ENCODE measurements at regions not wholly inside any gene's neighbourhood (a gene's known extent, or its start where the extent isn't known, plus 50 kb on each side); places are given as distances from the start of the nearest gene placed in this dataset.

DNA sequence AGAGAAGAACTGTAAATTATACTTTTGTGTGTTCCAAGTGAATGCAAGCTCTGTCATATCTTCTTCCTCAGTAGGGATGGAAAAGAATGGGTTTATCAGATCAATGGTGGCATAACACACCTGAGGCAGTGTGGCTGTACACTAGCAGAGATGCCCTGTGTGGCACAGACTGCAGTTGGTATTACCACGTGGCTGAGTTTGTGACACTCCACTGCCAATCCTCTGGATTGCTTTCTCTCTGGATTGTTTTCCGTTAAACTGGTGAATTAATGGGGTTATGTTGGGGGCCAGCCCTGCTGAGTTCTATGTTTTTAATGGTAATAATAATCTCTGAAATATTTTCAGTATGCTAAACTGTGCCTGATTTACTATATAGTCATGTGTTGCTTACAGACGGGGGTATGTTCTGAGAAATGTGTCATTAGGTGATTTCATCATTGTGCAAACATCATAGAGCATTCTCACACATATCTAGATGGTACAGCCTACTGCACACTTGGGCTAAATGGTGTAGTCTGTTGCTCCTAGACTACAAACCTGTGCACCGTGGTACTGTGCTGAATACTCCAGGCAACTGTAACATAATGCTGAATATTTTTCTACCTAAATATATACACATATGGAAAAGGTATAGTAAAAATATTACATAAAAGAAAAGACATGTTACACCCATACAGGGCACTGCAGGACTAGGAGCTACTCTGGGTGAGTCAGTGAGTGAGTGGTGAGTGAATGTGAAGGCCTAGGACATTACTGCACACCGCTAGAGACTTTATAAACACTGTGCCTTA lies 84.7 kb upstream of the ST6GAL2 start:
- Histone ChIP-seq H3K4me2 (replicated peaks; ENCODE audit: extremely low read depth, low read length, poor library complexity, severe bottlenecking) (no peak overlapping the region), H3K27ac (ENCODE audit: low read depth in 1 of 2, low read length in 2 of 2) (no peak overlapping the region), H4K20me1 (ENCODE audit: insufficient read depth, low read length) (no peaks in the 10 kb centered on the region), H3K27me3 (ENCODE audit: control insufficient read depth in 2 of 2, insufficient read depth in 2 of 2, low read length in 2 of 2) (no peaks in the 10 kb centered on the region), H3K9ac (ENCODE audit: insufficient read depth, low read length, poor library complexity, severe bottlenecking) (no peak overlapping the region), H3K79me2 (ENCODE audit: insufficient read depth, low read length) (no peaks in the 10 kb centered on the region), H2AFZ (ENCODE audit: insufficient read depth, low read depth, low read length, poor library complexity, severe bottlenecking) (no peak overlapping the region), H3K9me3 (replicated peaks in 1 of 2; ENCODE audit: control insufficient read depth in 1 of 2, insufficient read depth in 1 of 2, low read length in 2 of 2) (peaks cover 0 to 5% of the 10 kb centered on the region in 2 donors), H3K4me3 (replicated peaks in 1 of 3; ENCODE audit: low read depth in 2 of 3, low read length in 3 of 3) (no peak overlapping the region), H3K36me3 (replicated peaks in 1 of 2; ENCODE audit: control insufficient read depth in 1 of 2, insufficient read depth in 2 of 2, low read length in 2 of 2) (no peaks in the 10 kb centered on the region), H3K4me1 (ENCODE audit: control insufficient read depth in 1 of 2, insufficient read depth in 2 of 2, low read length in 2 of 2) (no peaks in the 10 kb centered on the region)
- H3K4me1 Mint-ChIP-seq, result no peaks in the 10 kb centered on the region
- DNase-seq, result no peak
- no peaks in the 10 kb centered on the region for H3K36me3 Mint-ChIP-seq
- no CpG with 5 or more reads among the region's 5 CpGs for WGBS (ENCODE audit: insufficient coverage)
- TF ChIP-seq CTCF (IDR thresholded peaks at IDR 0.05), result no peak
- intact Hi-C loops (cut with micrococcal nuclease), result no loop called here
- H3K4me3 Mint-ChIP-seq, result no peak overlapping the region
- H3K27me3 Mint-ChIP-seq (ENCODE audit: low read depth in 3 of 3), result peaks cover 0 to 2% (median 0%) of the 10 kb centered on the region in 3 donors
- no peak overlapping the region for H3K27ac Mint-ChIP-seq
- H3K9me3 Mint-ChIP-seq, result peaks cover 0 to 12% (median 0%) of the 10 kb centered on the region in 7 donors

GRCh38 chr2:106972782-106973181 lies 86.8 kb upstream of the ST6GAL2 start:
- Histone ChIP-seq H3K27me3 (ENCODE audit: control insufficient read depth in 2 of 2, insufficient read depth in 2 of 2, low read length in 2 of 2) (no peaks in the 10 kb centered on the region), H3K4me3 (replicated peaks in 1 of 3; ENCODE audit: low read depth in 2 of 3, low read length in 3 of 3) (no peak overlapping the region), H3K9ac (ENCODE audit: insufficient read depth, low read length, poor library complexity, severe bottlenecking) (no peak overlapping the region), H3K4me2 (replicated peaks; ENCODE audit: extremely low read depth, low read length, poor library complexity, severe bottlenecking) (no peak overlapping the region), H3K4me1 (ENCODE audit: control insufficient read depth in 1 of 2, insufficient read depth in 2 of 2, low read length in 2 of 2) (no peaks in the 10 kb centered on the region), H3K36me3 (replicated peaks in 1 of 2; ENCODE audit: control insufficient read depth in 1 of 2, insufficient read depth in 2 of 2, low read length in 2 of 2) (no peaks in the 10 kb centered on the region), H3K27ac (ENCODE audit: low read depth in 1 of 2, low read length in 2 of 2) (no peak overlapping the region), H4K20me1 (ENCODE audit: insufficient read depth, low read length) (no peaks in the 10 kb centered on the region), H2AFZ (ENCODE audit: insufficient read depth, low read depth, low read length, poor library complexity, severe bottlenecking) (no peak overlapping the region), H3K9me3 (replicated peaks in 1 of 2; ENCODE audit: control insufficient read depth in 1 of 2, insufficient read depth in 1 of 2, low read length in 2 of 2) (peaks cover 0 to 8% of the 10 kb centered on the region in 2 donors), H3K79me2 (ENCODE audit: insufficient read depth, low read length) (no peaks in the 10 kb centered on the region)
- Mint-ChIP-seq H3K27ac (no peak overlapping the region), H3K9me3 (peaks cover 0 to 10% (median 0%) of the 10 kb centered on the region in 7 donors), H3K4me3 (no peak overlapping the region), H3K4me1 (no peaks in the 10 kb centered on the region), H3K36me3 (no peaks in the 10 kb centered on the region), H3K27me3 (ENCODE audit: low read depth in 3 of 3) (peaks cover 0 to 2% (median 2%) of the 10 kb centered on the region in 3 donors)
- no peak for DNase-seq
- WGBS (ENCODE audit: insufficient coverage), result 89% methylated on average over 2 of the region's 2 CpGs
- no peak for TF ChIP-seq CTCF (IDR thresholded peaks at IDR 0.05)
- intact Hi-C loops (cut with micrococcal nuclease), result no loop called here

Data from CD14-positive monocyte (primary cell).